PC-3 (cell line): ENCODE measurements at regions not wholly inside any gene's neighbourhood (a gene's known extent, or its start where the extent isn't known, plus 50 kb on each side); places are given as distances from the start of the nearest gene placed in this dataset.

Source experiments
- ATAC-seq: fragments of 200-7000 bp; cut with Tn5 transposase; 2 replicates; pipeline ENCODE4 v1.9.1; 2020; ENCODE audit warnings: mild to moderate bottlenecking, moderate library complexity
- BruUV-seq: library from RNA; stranded (reverse); fragments of 400-500 nt; replicated peaks from 2 replicates; lab custom pipeline; 2021; lab: Mats Ljungman, UMichigan
- CTCF ChIA-PET: fragments of 300-600 bp; sonication (Branson Sonifier 250); formaldehyde crosslinking; loops from one replicate; lab custom pipeline; 2022; ENCODE audit warnings: antibody characterized with exemption; lab: Charles Lee
- POLR2A ChIA-PET: fragments of 300-600 bp; sonication (Branson Sonifier 250); formaldehyde crosslinking; loops from one replicate; lab custom pipeline; 2022; ENCODE audit warnings: antibody characterized with exemption; ENCODE audit not compliant: unreplicated experiment; lab: Charles Lee
- DNase-seq: peaks from one replicate; pipeline ENCODE4 v3.0.0-alpha.2; 2015
- H2AFZ ChIP-seq: fragments of 300-600 bp; sonication (generic); 2 replicates; pipeline ENCODE4 v1.6.0; 2016; ENCODE audit warnings: antibody characterized with exemption, low read length
- H3F3A ChIP-seq: fragments of 300-600 bp; sonication (generic); one replicate; pipeline ENCODE4 v1.6.0; 2017; ENCODE audit warnings: antibody characterized with exemption, low read length, control low read depth, mild to moderate bottlenecking; ENCODE audit not compliant: unreplicated experiment
- H3K27ac ChIP-seq: fragments of 300-600 bp; sonication (generic); 2 replicates; pipeline ENCODE4 v1.5.1; 2016; ENCODE audit warnings: mild to moderate bottlenecking, low read length
- H3K27me3 ChIP-seq: fragments of 300-600 bp; sonication (generic); 2 replicates; pipeline ENCODE4 v1.6.1; 2016; ENCODE audit warnings: low read length, mixed read lengths
- H3K36me3 ChIP-seq: fragments of 300-600 bp; sonication (generic); 2 replicates; pipeline ENCODE4 v1.6.1; 2016; ENCODE audit warnings: low read depth, mixed run types, low read length, mixed read lengths
- H3K4me1 ChIP-seq: fragments of 300-600 bp; sonication (generic); 2 replicates; pipeline ENCODE4 v1.5.1; 2016; ENCODE audit warnings: low read length; ENCODE audit not compliant: insufficient read depth
- H3K4me2 ChIP-seq: fragments of 300-600 bp; sonication (generic); 2 replicates; pipeline ENCODE4 v1.6.0; 2016; ENCODE audit warnings: low read length
- H3K4me3 ChIP-seq: fragments of 300-600 bp; sonication (generic); 2 replicates; pipeline ENCODE4 v1.5.1; 2016; ENCODE audit warnings: mild to moderate bottlenecking, low read length, mixed read lengths
- H3K79me2 ChIP-seq: fragments of 300-600 bp; sonication (generic); 2 replicates; pipeline ENCODE4 v1.6.1; 2017; ENCODE audit warnings: low read length, mixed read lengths
- H3K9ac ChIP-seq: fragments of 300-600 bp; sonication (generic); 2 replicates; pipeline ENCODE4 v1.6.0; 2016; ENCODE audit warnings: mild to moderate bottlenecking, low read length
- H3K9me2 ChIP-seq: fragments of 300-600 bp; sonication (generic); replicated peaks from 2 replicates; pipeline ENCODE4 v1.6.1; 2016; ENCODE audit warnings: mixed run types, low read length, mixed read lengths
- H3K9me3 ChIP-seq: fragments of 300-600 bp; sonication (generic); 2 replicates; pipeline ENCODE4 v1.6.1; 2016; ENCODE audit warnings: low read length, mixed read lengths
- H4K20me1 ChIP-seq: fragments of 300-600 bp; sonication (generic); 2 replicates; pipeline ENCODE4 v1.6.1; 2016; ENCODE audit warnings: low read length, mixed read lengths
- CTCF ChIP-seq: fragments of 300-600 bp; sonication (generic); conservative IDR thresholded peaks from 2 replicates; pipeline ENCODE4 v1.5.1; 2017; ENCODE audit warnings: antibody characterized with exemption, low read depth, mild to moderate bottlenecking, low read length
- EZH2 ChIP-seq: fragments of 300-600 bp; sonication (generic); IDR thresholded peaks from one replicate; pipeline ENCODE4 v1.6.1; 2017; ENCODE audit warnings: antibody characterized with exemption, mild to moderate bottlenecking, low read length; ENCODE audit not compliant: unreplicated experiment
- EZH2phosphoT487 ChIP-seq: fragments of 300-600 bp; sonication (generic); IDR thresholded peaks from 2 replicates; pipeline ENCODE4 v1.6.1; 2018; ENCODE audit warnings: mild to moderate bottlenecking, antibody characterized with exemption, low read length, borderline replicate concordance
- intact Hi-C: fragments of 100-400 bp; cut with micrococcal nuclease; formaldehyde crosslinking; loops from 2 replicates; pipeline ENCODE4 v1.9.0; 2023

DNA sequence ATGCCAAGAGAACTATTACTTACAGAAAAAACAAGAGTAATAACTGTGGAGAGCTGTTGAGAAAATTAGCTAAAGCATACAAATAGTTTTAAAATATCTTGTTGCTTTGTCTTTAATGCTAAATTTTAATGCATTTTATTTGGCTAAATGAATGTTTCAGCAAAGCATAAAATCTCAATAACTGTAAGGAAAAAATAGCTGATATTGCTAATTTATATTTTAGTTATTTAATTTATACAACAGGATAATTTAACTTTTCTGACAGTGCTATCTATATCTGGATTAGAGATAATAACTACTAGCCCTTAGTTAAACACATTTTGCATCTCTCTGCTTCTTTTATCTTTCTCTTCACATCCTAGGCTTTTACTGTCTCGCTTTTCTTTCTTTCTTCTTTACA lies 1014.9 kb upstream of the COX7C start:
- Histone ChIP-seq H3K79me2 (no peaks in the 10 kb centered on the region), H3K4me2 (no peak overlapping the region), H3K4me1 (no peaks in the 10 kb centered on the region), H3F3A (no peaks in the 10 kb centered on the region), H3K36me3 (no peaks in the 10 kb centered on the region), H3K4me3 (no peak overlapping the region), H3K9me2 (no peaks in the 10 kb centered on the region), H3K27me3 (no peaks in the 10 kb centered on the region), H3K9ac (no peak overlapping the region), H2AFZ (no peak overlapping the region), H4K20me1 (no peaks in the 10 kb centered on the region), H3K9me3 (no peaks in the 10 kb centered on the region), H3K27ac (no peak overlapping the region)
- ATAC-seq (no peak), DNase-seq (no peak)
- no TSS peak for BruUV-seq
- TF ChIP-seq EZH2phosphoT487 (no peak), CTCF (no peak), EZH2 (no peak)
- ChIA-PET CTCF (no interaction called here), POLR2A (no interaction called here)
- intact Hi-C loops = no loop called here

- ATAC-seq = no peak
- Histone ChIP-seq H3K9ac (no peak overlapping the region), H3K4me3 (no peak overlapping the region), H3K36me3 (no peaks in the 10 kb centered on the region), H3K9me3 (no peaks in the 10 kb centered on the region), H3K4me2 (no peak overlapping the region), H4K20me1 (no peaks in the 10 kb centered on the region), H2AFZ (no peak overlapping the region), H3F3A (no peaks in the 10 kb centered on the region), H3K4me1 (no peaks in the 10 kb centered on the region), H3K27ac (no peak overlapping the region), H3K79me2 (no peaks in the 10 kb centered on the region), H3K9me2 (no peaks in the 10 kb centered on the region), H3K27me3 (no peaks in the 10 kb centered on the region)
- ChIA-PET CTCF (no interaction called here), POLR2A (no interaction called here)
- DNase-seq = no peak
- BruUV-seq = no TSS peak
- TF ChIP-seq CTCF = no peak
- no peak for TF ChIP-seq EZH2
- TF ChIP-seq EZH2phosphoT487 = no peak
- intact Hi-C loops = no loop called here
Measured at GRCh38 chr5:85604378-85604777, 1013.4 kb upstream of the COX7C start.

DNA sequence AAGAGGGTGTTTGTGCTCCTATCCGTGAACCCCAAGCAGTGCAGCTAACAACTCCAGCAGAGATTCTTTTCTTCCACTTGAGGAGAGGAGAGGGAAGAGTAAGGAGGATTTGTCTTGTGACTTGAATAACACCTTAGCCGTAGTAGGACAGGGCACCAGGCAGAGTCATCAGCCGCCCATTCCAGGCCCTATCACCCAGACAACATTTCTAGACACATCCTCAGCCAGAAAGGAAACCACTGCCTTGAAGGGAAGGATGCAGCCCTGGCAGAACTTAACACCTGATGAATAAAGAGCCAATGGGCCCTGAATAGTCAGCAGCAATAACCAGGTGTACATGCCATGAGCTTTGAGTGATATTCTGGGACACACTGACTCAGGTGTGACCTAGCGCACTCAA lies 1013.0 kb upstream of the COX7C start:
- H3K9me2 ChIP-seq = no peaks in the 10 kb centered on the region
- no peaks in the 10 kb centered on the region for H3K4me1 ChIP-seq
- no peaks in the 10 kb centered on the region for H4K20me1 ChIP-seq
- POLR2A ChIA-PET = no interaction called here
- DNase-seq = no peak
- no peaks in the 10 kb centered on the region for H3K27me3 ChIP-seq
- TF ChIP-seq EZH2 (no peak), CTCF (no peak), EZH2phosphoT487 (no peak)
- H3K36me3 ChIP-seq = no peaks in the 10 kb centered on the region
- no peaks in the 10 kb centered on the region for H3K9me3 ChIP-seq
- H2AFZ ChIP-seq = no peak overlapping the region
- no peak for ATAC-seq
- H3K79me2 ChIP-seq = no peaks in the 10 kb centered on the region
- intact Hi-C loops = no loop called here
- CTCF ChIA-PET = no interaction called here
- no peak overlapping the region for H3K27ac ChIP-seq
- H3K9ac ChIP-seq = no peak overlapping the region
- BruUV-seq = no TSS peak
- H3F3A ChIP-seq = no peaks in the 10 kb centered on the region
- H3K4me3 ChIP-seq = no peak overlapping the region
- H3K4me2 ChIP-seq = no peak overlapping the region
